NOMO-1 (cell line): ENCODE measurements at regions not wholly inside any gene's neighbourhood (a gene's known extent, or its start where the extent isn't known, plus 50 kb on each side); places are given as distances from the start of the nearest gene placed in this dataset.
A peak's percentile ranks its signal among the peaks of the same experiment; 100 is the strongest.

Experiments
- DNase-seq, 2 experiments: peaks; one replicate each; lab custom pipeline; 2025; ENCODE audit not compliant: unreplicated experiment in 2 of 2; lab: John Stamatoyannopoulos, UW

- no peak for DNase-seq
These were observed 344.6 kb downstream of the UBE3D start for GRCh38 chr6:82720992-82721391.

DNA sequence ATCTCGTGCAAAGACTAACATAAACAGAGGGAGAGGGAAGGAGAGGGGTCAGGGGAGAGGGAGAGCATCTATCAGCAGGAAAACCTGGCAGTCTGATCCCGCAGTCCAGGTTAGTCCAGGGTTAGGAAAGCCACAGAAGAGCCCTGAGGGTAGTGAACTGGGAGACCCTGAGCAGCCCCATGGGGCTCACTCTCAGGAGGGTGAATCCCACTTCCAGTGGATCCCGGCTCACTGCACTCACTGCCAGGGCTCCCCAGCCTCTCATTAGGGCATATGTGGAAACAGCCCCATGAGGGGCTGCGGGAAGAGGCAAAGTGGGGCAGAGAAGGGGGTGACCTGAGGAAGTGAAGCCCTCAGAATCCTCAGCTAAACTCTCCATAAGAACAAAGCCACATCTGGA is 329.9 kb downstream of the UBE3D start:
- DNase-seq = no peak

DNA sequence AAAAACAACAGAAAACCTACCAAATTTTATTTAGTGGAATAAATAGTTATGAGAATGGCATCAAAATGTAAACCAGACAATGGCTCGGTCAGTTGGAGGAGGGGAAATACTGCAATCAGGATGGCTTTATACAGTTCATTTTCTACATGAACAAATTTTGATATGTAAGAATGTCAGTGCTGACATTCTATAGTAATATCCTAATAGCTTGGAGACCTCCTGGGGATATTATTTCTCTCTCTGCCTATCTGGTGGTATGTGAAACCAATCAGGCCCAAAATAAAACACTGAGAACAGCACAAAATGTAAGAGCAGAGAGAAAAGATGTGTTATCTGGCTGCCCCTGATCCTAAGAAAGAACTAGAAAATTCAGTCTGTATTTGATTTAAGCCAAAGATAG is 327.7 kb downstream of the UBE3D start:
- no peak for DNase-seq

- no peak for DNase-seq
These were observed 326.9 kb downstream of the UBE3D start for GRCh38 chr6:82738773-82739172.

GRCh38 chr6:82739303-82739702 is 326.3 kb downstream of the UBE3D start:
- DNase-seq = no peak

DNA sequence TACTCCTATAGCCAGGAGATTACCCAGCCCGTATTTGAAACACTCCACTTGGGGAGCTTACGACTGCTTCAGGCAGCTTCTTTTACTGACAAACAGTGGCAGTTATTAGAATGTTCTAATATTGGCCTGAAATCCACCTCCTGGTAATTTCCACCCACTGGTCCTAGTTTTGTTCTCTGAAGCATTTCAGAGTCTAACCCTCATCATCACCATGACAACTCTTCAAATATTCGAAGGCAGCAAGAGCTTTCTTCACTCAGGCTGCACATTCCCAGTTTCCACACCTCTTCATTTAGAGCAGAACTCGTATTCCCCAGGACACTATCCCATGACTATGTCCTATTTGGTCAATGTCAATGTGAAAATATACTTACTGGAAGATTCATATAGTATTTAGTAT is 325.6 kb downstream of the UBE3D start:
- DNase-seq = no peak

DNA sequence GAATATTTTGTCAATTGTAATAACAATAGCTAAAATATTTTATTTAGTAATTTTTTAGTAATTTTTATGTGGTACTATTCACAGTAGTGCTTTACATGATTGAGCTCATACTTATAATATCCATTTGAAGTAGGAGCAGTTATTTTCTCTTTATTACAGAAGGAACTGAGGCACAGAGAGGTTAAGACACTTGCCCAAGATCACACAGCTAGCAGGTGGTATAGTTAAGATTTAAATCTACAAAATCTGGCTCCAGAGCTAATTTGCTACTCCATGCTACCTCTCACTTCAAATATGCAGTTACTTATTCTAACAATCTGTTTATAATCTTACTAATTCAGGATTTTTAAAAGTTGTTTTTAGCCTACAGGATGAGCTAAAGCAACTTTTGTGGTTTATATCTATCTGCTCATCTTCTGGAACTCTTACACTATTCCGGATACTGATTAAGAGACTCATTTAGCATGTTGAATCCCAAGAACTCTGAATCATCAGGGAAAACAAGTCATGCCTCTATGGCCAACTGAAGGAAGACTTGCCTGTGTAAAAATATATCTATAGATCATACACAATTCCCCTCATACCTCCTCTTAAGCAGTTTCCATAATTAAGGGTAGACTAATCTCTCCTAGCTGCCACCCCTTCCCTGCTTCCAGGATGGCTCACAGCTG is 324.2 kb downstream of the UBE3D start:
- DNase-seq = no peak

- no peak for DNase-seq
These were observed 323.6 kb downstream of the UBE3D start for GRCh38 chr6:82741996-82742385.

DNA sequence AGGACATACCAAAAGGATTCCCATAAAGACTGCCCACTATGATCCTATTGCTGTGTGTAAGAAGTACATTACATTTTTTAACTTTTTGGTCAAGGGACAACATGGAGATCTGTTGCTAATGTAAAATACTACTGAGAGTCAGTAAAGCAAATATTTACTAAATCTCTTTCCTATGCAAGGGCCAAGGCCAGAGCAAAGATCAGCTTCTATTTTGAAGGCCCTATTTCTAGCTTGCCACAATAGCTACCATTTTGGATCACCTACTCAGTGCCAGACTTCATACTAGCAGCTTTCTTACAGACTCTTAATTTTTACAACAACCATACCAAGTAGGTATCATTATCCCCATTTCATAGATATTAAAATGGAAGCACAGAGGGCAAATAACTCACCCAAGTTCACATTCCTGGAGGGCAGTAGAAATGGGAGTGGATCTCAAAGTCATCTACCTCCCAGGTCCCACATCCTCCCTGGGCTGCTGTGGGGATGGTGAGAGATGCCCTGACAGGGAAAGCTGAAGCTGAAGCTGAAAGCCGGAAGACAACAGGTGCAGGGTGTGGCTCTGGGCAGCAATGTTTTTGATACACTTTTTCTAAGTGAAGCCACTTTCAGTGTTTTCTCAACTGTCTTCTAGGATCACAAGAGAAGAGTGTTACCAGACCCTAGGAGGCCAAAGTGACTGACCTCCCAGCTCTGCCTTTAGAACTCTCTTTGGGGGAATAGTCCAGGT is 321.2 kb downstream of the UBE3D start:
- DNase-seq = no peak

- no peak for DNase-seq
These were observed 315.1 kb downstream of the UBE3D start for GRCh38 chr6:82750556-82750955.

- DNase-seq = no peak
These were observed 313.9 kb downstream of the UBE3D start for GRCh38 chr6:82751718-82752117.

- no peak for DNase-seq
These were observed 303.8 kb downstream of the UBE3D start for GRCh38 chr6:82761674-82762345.

DNA sequence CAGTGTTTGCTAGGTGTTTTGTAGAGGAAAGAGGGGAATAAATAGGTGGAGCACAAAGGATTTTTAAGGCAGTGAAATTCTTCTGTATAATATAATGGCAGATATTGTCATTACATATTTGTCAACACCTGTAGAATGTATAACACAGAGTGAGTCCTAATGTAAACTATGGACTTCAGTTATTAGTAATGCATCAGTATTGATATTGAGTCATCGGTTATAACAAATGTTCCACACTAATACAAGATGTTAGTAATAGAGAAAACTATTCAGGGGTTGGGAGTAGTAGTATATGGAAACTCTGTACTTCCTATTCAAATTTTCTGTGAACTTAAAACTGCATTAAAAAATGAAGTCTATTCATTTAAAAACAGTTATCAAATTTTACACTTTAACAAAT is 299.2 kb downstream of the UBE3D start:
- DNase-seq = no peak

DNA sequence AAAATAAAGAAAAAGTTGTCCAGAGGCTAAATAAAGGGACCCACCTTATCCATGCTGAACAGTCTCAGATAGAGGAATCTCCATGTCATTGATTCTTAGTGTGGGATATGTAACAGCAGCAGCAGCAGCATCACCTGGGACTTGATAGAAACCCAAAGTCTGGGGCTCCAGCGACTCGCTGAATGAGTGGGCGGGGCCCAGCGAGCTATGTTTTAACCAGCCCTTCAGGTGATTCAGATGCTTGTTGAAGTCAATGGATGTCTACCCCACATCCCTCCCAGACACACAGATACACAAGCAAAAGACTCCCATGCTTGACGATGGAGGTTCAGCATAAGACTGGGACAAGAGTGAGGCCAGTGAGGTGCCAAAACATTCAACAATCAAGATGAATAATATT is 298.6 kb downstream of the UBE3D start:
- no peak for DNase-seq

DNA sequence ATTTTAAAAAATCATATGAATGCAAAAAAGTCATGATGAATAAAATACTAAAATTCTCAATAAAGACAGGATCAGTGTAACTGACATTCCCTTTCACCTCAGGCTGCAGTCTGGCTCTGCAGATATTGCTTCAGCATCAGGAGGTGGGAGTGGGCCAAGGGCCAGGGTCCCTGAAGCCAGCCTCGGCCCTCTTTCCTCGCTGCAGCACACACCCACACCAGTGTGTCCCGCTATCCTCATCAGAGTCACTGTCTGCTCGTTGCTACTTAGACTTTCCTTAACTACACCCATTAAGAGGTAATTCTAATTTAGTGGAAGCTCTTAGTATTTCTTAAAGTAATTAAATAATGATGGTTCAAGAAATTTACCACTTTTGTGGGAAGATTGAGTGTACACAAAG is 298.2 kb downstream of the UBE3D start:
- DNase-seq = no peak

GRCh38 chr6:82772851-82773717 is 292.6 kb downstream of the UBE3D start:
- DNase-seq = peak; percentile 22 to 29

DNA sequence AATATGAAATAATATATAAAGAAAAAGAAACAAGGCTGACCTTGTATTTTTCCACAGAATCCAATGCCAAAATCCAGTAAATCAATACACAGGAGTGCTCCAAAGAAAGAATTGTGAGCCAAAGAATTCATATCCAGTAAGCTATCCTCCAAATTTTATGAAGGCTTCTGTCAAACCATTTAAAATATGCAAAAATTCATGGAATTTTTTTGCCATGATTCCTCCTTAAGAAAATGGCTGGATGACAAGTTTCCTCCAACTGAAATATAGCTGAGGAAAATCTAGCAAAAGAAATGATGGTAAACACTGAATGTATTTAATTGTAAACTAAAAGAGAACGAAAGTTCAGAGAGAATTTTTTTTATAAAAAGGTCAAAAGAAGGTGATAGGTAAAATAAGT is 290.3 kb downstream of the UBE3D start:
- no peak for DNase-seq

GRCh38 chr6:82775981-82776380 is 289.7 kb downstream of the UBE3D start:
- DNase-seq = no peak

- no peak for DNase-seq
These were observed 286.6 kb downstream of the UBE3D start for GRCh38 chr6:82779041-82779440.

DNA sequence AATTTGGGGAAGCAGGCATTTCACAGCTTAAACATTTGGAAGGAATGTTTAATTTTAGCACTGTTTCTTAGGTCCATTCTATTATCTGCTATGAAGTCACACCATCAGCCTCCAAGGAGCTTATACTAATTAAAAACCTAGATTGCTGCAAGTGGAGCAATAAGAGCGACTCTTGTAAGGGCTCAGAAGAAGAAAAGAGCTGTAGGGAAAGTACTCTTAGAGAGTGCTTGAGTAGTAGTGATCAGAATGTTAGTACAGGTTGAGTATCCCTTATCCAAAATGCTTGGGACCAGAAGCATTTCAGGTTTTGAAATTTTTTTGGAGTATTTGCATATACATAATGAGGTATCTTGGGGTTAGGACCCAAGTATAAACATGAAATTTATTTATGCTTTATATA is 285.3 kb downstream of the UBE3D start:
- no peak for DNase-seq

- no peak for DNase-seq
These were observed 283.9 kb downstream of the UBE3D start for GRCh38 chr6:82781620-82782204.
